Fibroblast of gingiva (primary cell): ENCODE measurements at regions not wholly inside any gene's neighbourhood (a gene's known extent, or its start where the extent isn't known, plus 50 kb on each side); places are given as distances from the start of the nearest gene placed in this dataset.
"Not testable (repeated sequence)": the region's sequence is repeated elsewhere in the genome, so short reads cannot be mapped to it uniquely, and the experiment has no call there.

ENCODE experiments used
- DNase-seq: peaks from one replicate; pipeline ENCODE4 v3.0.0-alpha.2; 2011; ENCODE audit warnings: low read depth

DNA sequence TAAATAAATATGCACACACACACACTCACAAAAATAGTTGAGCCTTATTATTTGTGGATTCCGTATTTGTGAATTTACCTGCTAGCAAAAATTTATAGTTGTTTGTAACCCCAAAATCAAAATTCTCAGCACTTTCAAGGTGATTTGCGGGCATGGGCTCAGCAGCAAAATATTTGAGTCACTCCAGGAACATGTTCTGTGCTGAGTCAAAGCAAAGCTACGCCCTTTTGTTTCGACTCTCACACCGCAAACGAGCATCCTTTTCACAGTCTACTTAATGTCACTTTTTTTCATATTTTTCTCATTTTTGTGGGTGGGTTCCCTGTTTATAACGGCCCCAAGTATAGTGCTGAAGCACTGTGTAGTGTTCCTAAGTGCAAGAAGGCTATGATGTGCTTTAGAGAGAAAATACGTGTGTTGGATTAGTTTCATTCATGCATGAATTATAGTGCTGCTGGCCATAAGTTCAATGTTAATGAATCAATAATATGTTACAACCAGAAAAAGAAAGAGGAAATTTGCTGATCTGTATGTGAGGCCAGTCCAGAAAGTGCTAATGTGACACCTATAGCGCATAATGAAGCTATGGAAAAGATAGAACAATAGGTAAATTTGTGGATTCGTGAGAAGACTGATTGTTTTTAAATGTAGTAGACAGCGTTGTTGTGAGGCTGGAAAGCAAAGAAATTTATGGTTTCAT, 723.2 kb upstream of the AGA start:
- no peak for DNase-seq

DNA sequence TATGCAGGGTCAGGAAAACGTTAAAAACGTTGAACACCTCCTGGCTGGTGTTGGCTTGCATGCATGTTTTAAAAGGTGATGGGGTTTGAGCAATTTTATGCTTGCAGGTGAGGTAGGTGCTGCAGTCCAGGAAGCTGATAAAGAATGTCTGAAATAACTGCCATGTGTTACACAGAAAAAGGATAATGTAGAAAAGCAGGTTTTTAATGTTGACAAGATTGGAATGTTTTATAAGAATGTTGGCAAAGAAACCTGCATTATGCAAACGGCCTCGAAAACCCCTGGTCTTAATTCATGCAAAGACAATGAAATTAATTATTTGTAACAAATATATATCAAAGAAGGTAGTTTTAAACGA, 723.7 kb upstream of the AGA start:
- no peak for DNase-seq

DNA sequence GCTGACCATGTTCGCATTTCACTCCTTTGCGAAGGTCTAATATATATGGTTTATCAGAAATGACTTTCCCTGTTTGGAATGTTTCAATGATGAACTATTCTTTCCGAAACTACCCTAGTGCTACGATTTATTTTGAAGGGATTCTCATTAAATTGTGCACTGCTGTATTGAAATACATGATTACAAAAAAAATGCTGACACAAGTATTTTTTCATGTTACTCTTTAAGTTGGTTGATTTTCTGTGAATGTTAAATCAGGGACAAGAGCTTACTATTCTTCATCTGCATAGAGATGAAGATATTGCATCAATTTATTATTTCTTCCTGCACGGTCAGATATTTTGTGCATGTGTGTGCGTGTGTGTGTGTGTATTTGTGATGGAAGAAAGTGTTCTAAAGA, 731.5 kb upstream of the AGA start:
- DNase-seq, result no peak

DNA sequence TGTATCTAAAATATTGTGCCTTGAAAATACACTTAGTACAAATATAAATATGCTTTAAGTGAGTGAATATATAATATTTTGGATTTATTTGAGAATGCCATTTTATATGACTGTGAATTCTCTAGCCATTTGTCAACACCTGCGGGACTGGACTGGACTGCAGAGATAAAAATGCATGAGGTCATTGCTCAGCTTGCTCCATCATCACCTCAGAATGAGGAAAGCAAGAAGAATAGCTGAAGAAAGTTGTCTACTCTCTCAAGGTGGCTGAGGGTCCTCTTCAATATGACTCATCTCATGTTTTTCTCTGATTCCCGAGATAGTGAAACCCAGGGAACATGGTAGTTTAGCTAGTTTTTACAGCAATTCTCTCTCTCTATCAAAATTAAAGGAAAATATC, 732.5 kb upstream of the AGA start:
- no peak for DNase-seq

DNA sequence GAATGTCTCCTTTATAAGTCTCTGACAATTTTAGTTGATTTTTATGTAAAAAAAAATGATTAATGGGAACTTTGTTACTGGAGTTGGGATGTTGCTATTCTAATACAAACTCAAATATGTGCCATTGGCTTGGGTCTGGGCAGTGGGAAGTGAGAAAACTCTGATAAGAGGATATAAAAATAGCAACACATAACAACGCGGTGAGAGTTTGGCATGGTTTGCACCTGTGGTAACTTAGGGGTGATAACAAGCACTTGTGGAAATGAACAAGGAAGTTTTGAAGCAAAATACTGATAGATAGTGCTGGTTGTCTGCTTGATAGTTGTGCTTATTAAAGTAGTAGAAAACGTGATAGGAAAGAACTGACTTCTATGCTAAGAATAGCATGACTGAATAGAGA, 743.3 kb upstream of the AGA start:
- DNase-seq, result no peak

DNA sequence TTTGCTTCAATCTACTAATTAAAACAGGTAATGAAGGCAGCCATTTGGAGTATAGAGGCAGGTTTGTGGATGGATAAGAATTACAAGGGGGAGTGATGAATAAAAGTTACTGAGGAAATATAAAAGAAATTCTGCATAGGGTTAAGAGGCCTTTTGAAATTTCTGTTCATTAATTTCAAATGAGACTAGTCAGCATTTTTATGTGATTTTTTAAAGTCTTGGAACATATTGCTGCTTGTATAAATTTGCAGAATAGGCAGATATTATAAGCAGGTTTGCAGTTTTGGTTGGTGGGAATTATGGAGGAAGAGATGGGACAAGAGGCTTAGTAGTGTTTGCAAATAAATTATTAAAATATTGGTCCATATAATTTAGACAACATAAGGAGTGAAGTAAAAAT, 750.4 kb upstream of the AGA start:
- no peak for DNase-seq

DNA sequence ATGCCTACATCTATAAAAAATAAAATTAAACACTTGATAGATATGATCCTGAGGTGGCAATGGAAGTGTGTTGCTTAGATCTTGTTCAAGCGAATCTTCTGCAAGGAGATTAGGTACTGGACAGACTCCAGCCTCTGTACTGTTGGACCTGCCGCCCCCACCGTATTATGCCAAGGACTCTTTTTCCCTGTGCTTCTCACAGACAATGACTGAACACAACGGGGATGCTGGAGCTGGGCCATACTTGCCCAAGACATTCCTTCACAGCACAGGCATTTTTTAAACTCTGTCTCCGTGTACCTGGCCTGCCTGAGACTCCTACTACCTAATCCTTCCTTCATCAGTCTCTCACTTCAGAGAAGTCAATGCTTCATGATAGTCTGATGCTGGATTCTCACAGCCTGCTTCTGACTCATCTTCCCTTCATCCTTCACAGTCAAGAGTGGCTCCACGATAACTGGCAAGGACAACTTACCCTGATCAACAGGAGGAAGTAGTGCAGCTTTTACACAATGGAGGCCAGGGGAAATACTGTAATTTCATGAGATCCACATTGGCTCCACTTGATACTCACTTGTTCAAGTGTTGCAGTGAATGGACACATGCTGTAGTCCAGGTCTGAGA, 754.6 kb upstream of the AGA start:
- DNase-seq, result no peak

DNA sequence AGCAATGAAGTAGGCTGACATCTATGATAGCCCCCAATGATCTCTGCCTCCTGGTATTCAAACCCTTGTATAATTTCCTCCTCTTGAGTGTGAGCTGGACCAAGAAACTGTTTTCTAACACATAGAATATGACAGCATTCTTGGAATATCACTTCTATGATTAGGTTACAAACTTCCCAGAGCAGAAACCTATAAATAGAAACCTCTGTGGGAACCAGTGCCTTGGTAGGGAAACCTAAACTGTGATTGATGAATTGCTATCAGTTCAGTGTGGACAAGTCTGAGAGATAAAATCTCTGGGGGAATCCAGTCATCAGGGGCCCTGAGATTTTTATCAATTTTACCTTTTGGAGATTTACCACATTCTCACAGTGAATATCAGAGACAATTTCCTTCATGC, 756.5 kb upstream of the AGA start:
- no peak for DNase-seq

DNA sequence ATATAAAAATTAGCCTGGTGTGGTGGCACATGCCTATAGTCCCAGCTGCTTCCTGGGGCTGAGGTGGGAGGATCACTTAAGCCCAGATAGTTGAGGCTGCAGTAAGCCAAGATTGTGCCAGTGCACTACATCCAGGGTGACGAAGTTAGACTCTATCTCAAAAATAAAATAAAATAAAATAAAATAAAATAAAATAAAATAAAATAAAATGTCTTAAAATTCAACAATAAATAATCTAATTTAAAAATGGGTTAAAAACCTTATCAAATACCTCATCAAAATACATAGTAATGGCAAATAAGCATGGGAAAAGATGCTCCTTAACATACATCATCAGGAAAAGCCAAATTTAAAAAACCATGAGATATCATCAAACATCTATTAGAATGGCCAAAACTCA, 760.2 kb upstream of the AGA start:
- no peak for DNase-seq

DNA sequence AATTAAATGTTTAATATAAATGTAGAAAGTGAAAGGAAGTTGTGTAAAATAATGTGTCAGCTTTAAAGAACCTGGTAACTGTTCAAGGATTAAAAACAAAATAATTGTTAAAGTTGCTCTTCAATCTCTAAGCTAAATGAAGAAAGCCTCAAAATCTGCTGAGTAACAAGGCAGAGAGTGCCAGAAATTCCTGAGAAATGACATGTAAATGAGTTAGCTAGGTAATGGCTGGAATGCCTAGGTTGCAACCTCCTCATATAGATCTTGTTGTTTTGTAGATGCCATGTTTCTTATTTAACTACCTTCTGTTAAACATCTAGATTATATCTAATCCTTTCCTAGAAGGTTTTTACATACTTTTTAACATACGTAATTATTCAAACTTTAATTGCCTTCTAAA, 763.6 kb upstream of the AGA start:
- DNase-seq, result no peak

DNA sequence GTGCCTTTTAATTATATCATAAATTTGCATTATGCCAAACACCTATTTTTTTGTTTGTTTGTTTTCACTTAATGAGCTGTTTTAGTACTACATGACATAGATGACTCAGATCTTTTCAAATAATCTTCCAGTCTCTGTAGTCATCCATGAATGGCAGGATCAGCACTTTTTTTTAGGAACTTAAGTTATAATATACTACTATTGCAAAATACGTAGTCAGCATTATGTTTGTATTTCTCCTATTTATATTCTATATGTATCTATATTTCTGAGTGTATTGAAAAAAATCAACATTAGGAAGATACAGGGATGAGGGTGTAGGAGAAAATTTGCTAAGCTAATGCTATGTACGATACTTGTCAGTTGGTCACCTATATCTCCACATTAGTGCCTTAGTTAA, 773.1 kb upstream of the AGA start:
- DNase-seq, result no peak

DNA sequence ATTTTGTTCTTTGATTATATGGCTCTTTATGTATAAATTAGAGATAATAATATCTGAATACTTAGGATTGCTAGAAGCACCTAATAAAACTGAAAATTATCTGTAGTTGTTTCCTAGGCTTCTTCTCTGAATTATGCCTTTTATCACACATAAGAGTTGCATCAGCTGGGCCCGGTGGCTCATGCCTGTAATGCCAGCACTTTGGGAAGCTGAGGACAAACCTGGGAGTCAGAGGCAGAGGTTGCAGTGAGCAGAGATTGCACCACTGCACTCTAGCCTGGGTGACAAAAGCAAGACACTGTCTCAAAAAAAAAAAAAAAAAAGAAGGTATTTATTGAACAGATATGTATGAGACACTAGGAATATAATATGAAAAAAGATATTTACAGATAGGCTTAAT, 773.5 kb upstream of the AGA start:
- no peak for DNase-seq

DNA sequence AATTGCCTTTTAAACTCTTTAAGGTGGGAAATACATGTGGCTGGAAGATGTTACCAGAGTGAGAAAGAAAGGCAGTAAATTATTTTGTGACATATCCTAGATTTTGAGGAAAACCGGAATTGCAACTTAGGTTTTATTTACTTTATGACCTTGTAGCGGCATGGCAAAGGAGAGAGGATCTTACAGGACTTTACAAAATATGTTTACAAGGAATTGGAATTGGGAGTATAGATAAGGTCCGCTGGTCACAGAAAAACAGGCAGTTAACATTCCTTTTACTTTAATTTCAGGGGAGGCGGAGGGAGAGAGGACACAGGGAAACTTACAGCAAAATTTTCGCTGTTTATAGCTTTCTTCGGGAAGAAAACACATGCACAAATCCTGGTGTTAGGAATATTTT, 784.2 kb upstream of the AGA start:
- DNase-seq, result not testable (repeated sequence)

DNA sequence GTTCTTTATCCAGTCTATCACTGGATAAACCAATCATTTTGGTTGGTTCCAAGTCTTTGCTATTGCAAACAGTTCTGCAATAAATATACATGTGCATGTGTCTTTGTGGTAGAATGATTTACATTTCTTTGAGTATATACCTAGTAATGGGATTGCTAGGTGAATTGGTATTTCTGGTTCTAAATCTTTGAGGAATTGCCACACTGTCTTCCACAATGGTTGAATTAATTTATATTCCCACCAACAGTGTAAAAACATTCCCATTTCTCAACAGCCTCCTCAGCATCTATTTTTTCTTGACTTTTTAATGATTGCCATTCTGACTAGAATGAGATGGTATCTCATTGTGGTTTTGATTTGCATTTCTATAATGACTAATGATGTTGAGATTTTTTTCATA, 791.7 kb upstream of the AGA start:
- DNase-seq, result no peak

DNA sequence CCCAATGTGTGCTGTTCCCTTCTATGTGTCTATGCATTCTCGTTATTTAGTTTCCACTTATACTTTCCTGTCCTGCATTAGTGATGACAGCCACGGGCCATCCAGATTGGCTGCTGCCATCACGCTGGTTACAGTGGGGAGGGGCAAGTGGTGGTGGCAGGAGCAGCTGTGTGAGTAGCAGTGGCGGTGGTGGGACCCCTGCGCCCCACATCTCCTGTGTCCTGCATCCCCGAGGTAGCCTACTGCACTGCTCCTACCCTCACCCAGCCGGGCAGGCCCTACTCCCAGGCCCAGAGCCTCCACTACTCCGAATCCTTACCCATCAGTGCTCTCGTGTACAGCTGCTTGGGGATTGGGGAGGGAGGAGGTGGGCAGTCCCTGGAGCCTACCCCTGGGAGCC, 798.7 kb upstream of the AGA start:
- no peak for DNase-seq

DNA sequence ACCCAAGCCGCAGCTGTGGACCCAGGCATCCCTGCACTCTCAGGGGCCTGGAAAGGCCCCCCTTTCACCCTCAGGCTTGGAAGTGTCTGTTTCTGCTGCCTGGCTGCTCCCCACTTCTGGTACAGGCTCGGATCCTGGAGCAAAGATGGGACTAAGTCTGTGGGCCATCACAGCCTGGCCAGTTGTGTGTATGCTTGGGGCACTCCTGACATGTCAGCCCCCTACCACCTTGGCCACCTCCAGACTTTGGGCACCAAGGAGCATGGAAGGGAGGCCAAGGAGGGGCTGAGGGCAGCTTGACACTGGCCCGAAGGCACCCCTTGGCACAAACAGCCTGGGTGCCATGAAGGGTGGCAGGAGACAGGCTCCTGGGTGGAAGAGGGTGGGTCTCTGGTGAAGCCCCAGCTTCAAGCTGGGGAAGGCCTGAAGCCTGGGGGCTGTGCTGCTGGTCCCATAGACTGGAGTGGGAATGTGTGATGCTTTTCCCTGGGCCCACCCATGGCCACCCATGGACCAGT, 799.4 kb upstream of the AGA start:
- DNase-seq, result no peak

DNA sequence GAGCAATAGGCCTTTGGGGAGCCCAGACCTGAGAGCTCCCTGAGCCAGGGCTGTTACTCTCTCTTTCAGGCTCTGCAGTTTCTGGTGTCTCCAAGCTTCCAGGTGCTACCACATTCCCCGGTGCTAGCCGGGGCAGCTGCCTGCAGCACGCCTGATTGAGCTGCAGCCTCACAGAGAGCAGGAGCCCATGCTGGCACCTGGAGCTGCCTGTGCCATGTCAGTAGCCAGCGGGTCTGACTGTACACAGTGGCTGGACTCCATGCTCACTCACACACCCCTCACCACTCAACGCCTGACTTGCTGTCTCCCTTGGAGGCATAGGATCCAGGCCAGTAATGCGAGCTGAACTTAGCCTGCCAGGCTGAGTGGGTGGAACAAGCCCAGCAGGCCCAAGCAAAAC, 800.4 kb upstream of the AGA start:
- DNase-seq, result no peak

DNA sequence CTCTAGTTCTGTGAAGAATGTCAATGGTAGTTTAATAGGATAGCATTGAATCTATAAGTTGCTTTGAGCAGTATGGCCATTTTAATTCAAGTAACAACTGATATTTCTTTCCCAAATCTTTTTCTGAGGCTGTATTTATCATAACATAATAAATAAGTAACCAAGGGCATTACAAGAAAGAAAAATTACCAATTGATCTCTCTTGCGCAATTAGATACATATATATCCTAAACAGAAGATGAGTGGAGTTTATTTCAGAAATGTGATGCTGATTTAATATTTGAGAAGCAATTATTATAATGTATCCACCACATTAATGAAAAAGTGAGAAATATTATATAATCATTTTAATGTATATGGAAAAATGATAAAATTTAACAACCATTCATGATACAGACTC, 802.5 kb upstream of the AGA start:
- DNase-seq, result no peak

DNA sequence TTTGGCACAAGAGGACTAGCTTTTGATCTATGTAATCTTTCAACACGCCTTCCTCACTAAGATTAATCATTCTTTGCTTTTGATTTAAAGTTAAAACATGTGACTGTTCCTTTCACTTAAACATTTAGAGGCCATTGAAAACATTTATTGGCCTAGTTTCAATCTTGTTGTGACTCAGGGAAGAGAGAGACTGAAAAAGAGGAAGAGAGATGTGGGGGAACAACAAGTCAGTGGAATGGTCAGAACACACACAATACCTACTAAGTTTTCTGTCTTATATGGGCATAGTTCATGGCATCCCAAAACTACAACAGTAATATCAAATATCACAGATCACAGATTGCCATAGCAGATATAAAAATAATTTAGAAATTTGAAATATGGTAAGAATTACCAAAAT, 812.9 kb upstream of the AGA start:
- DNase-seq, result no peak

DNA sequence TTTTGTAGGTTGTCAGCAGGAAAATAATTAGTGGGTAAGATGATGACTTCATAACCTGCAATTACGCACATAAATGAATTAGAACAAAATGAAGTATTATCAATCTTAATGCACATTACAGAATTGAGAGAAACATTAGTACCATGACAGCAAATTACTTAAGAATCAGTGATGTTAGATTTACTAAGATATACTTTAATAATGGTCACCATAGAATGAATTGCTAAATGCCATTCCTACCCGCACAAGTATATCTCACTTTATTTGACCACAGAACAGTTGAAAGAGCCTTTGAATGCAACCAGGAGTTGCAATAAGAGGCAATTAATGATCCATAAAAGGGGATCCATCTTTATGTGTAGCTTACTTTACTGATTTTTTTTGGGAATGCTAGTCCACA, 816.4 kb upstream of the AGA start:
- no peak for DNase-seq

DNA sequence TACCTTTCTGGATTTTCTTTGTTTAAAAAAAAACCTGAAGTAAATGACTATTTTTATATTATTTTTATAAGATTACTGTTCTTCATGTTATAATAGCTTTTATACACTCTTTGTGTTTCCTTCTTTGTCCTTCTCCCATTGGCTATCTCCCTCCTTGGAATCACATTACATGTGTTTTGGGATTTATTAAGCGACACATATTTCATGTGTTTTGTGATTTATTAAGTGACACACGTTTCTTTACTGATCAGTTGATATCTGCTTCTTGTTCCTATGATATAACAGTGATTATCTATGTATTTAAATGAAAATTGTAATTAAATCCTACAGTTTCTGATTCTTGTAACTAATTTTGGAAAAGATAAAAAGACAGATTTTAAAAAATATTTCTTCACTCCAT, 817.3 kb upstream of the AGA start:
- DNase-seq, result no peak

DNA sequence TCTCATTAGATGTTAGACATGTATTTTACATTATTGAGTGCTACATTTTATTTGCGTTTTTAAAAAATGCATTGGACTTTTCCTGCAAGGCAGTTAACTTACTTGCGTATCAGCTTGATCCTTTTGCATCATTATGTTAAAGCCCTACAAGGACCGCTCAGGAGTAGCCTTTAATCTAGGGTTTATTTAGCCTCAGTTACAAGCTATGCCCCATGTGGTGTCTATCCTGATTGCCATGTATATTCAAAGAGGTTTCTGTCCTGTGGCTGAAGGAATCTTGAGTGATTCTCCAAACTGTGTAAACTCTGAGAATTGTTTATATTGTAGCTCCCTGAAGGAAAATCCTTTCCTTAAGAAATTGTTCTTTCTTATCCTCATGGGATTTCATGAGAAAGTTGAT, 821.8 kb upstream of the AGA start:
- no peak for DNase-seq

DNA sequence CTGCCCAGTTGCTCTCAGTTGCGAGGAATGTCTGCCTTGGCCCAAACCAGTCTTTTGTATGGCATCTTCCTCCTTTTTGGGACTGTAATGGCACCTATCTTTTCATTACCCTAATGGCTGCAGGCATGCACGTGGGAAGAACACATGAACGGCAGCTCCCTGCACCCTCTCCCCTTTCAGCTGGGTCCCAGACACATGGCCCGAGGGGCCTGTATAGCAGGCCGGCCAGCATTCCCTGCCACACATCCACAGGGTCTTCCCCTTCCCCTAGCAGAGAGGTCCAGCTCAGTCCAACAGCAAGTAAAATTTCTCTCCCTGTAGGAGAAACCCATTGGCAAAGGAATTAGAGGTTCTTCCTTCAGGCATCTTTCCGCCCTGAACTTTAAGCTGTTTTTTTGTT, 829.1 kb upstream of the AGA start:
- no peak for DNase-seq

DNA sequence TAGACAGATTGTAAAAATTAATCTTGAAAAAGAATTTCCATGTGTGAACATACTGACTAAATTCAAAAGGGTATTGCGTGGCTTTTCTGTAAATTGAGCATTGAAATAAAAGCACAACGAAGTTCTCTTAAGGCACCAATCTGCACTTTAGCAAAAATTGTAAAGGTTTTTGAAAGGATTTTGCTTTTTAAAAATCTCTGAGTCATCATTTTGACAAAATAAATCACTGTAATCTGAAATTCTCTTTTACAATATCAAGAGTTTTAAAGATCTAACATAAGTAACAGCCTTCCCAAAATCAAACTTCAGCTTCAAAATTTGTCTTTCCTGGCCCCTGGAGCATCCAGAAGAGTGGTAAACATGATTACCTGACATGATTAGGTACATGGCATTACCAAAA, 830.9 kb upstream of the AGA start:
- DNase-seq, result no peak
